GM23248 (cell line): ENCODE measurements at regions not wholly inside any gene's neighbourhood (a gene's known extent, or its start where the extent isn't known, plus 50 kb on each side); places are given as distances from the start of the nearest gene placed in this dataset.

Experiments
- EZH2 ChIP-seq: fragments of 200-600 bp; sonication (generic); IDR thresholded peaks from 2 replicates; pipeline ENCODE4 v1.6.1; 2018; ENCODE audit warnings: antibody characterized with exemption, mild to moderate bottlenecking; ENCODE audit not compliant: insufficient read depth, poor library complexity, severe bottlenecking
- EZH2phosphoT487 ChIP-seq: fragments of 200-600 bp; sonication (generic); IDR thresholded peaks from 2 replicates; pipeline ENCODE4 v1.6.1; 2018; ENCODE audit warnings: antibody characterized with exemption, moderate library complexity, mild to moderate bottlenecking, low read depth; ENCODE audit not compliant: insufficient read depth

DNA sequence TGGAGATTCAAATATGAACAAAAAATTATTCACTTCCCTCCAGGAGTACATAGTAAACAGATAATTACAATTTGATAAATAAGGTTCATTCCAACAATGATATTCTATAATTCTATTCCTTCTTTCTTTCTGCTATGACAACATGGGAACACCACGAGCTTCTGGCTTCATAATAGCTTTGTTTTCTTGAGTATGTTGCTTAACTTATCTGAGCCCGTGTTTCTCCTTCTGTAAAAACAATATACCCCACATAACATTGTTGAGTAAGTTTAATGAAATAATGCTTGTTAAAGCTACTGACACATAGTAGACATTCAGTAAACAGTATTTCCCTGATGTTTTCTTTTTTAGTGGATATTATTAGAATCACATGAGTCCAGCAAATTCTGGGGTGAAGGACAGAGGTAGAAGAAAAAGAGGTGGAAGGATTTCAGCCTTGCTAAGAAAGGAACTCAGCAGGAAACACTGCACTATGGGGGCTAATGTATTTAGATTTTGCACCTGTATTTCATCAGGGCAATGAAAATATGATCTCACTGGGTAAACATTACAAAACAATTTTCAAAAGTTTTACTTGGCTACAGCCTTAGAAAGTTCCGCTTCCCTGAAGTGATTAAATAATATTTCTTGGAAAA is 430.8 kb upstream of the C1orf87 start:
- TF ChIP-seq EZH2phosphoT487, result no peak
- TF ChIP-seq EZH2, result no peak
